ENCODE measurements at regions not wholly inside any gene's neighbourhood (a gene's known extent, or its start where the extent isn't known, plus 50 kb on each side); places are given as distances from the start of the nearest gene placed in this dataset.
"Not testable (repeated sequence)": the region's sequence is repeated elsewhere in the genome, so short reads cannot be mapped to it uniquely, and the experiment has no call there.

DNA sequence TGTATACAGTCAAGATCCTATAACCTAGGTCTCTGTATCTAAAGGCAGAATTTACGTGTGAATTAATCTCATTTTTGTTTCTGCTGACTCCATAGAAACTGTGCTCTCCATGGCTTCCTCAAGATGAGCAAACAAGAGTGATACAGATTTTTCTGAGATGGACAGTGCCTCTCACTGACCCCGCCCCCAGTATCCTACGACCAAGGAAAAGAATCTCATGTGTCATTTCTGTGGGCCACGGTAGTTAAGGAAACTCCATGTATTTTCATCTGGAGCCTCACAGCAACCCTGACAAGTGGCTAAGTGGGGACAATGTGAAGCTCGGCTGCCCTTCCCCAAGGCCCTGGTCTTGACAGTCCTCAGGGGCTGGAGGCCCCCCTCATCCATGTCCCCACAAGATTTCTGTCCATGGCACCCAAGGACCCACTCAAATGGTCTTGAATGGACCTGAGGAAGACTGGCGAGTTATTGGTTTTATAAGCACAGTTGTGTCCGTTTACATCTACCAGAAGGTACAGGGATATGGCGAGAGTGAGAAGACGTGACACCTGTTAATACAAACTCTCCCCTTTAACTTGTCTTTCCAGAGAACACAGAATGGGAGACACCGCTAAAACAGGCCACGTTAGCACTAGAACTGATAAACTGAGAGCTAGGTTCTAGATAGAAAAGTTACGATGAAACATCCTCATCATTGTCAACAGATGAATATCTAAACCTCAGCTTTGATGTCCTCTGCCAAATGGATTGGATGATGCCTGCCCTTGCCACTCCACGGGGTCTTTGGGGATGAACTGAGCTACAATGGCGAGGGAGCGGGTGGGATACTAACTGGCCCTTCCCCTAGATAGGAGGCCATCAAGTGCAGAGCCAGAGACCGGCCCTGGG is 108.4 kb upstream of the EGLN3 start:
- no peak for DNase-seq

DNA sequence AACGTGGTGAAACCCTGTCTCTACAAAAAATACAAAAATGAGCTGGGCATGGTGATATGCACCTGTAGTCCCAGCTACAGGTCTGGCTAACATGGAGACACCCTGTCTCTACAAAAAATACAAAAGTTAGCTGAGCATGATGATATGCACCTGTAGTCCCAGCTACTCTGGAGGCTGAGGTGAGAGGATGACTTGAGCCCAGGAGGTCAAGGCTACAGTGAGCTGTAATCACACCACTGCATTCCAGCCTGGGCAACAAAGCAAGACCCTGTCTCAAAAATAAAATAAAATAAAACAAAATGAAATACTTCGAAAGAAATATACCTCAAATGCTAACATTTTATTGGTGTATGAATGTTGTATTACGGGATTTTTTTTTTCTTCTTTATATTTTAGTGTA is 107.6 kb upstream of the EGLN3 start:
- no peak for DNase-seq

DNA sequence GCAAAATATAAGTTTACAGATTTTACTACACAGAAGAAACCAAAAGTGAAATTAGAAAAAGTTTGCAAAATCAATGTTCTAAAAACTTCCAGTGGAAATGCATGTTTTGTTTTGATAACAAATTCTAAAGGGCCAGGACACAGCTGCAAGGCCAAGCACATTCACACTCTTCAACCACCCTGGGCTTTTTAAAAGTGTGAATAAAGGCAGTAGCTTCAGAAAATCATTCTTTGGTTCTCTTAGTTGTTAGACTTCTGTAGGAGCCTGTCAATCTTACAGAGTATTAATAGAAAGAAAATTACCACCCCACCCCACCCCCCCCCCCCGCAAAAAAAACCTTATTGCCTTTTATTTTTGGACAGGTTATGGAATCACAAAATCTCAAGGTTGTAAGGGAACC is 105.2 kb upstream of the EGLN3 start:
- no peak for DNase-seq

DNA sequence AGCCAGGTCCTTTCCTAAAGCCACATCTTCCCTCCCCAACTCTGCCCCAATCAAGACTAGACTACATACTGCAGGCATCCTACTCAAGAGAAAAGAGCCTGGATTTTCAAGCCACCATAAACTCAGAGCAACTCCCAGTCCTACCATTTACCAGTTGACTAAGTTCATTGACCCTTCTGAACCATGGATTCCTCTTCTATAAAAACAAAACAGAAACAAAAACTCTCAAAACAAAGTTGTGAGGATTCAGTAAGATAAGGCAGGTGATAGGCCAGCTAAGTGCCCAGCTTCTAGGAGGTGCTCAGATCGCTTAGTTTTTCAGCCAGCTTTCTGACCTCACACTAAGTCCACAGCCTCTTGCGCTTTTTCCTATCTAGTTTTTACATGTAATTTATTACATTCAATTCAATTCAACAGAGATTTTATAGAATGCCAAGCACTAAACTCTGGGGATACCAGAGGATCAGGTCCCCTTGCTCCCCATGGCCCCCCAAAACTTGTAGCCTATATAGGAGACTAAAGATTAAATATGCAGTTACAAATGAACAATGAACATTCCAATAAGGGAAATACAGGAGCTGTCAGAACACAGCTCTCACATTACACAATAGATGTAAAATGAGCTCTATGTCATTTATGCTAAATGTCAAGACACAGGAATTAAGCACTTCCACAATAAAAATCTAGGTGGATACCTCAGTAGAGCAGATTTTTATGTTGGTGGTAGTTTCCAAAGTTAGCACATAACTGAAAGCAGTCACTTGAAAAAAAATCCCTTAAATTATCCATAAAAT is 104.5 kb upstream of the EGLN3 start:
- no peak for DNase-seq

DNA sequence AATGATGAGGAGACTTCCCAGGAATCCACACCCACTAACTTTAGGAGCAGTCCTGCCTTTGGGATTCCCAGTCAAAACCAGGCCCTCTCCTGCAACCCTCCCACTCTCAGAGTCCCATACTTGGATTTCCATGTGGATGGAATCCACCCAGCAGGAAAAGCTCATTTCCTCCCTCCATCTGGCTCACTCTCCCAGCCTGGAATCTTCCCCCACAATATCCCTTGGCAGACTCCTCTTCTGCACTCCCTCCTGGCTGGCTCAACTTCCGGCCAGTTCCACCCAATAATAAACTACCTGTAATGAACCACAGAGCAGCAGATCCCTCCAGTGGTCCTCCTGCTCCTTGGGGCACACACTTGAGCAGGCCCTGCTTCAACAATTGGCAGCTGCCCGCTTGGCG is 102.8 kb upstream of the EGLN3 start:
- DNase-seq, result no peak

DNA sequence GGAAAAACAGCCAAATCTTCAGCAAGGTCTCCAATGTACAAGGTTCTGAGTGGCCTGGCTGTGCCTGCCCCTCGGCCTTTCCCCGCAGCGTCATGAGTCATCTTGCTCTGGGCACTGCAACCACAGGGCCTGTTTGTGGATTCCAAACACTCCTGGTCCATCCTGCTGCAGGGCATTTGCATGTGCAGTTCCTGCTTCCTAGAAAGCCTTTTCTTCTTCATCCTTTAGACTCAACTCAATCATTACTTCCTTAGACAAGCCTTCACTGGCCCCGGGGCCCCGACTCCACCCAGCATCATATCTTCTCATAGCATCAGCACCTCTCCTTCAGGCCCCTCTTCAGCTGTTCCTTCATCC is 101.8 kb upstream of the EGLN3 start:
- DNase-seq, result no peak

DNA sequence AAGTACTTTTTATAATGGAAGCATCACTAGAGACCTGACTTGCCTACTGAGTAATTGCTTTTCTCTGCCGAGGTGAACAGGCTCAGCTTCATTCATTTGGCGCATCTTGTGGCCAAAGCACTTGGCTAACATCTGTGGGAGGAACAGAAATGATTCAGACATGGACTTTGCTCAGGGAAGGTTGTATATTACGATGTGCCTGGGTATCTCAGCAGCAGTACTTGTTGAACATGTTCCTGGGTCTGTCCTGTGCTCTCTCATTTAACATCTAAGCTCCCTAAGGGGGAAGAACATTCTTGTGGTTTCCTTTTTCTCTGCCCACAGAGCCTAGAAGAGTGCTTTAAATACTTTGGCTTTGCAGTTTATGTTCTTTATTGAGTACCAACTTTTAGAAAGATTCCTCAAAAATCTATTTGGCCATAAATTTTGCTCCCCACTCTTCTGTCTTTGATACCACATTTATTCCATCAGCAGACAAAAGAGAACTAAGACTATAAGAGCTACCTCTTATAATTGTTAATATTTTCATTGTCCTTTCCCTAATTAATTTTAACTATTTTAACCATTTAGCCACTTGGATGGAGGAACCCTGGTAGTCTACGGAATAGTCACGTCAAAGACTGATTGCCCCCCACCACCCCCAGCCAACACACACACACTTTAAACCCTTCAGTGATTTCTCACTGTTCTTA is 101.2 kb upstream of the EGLN3 start:
- no peak for DNase-seq

DNA sequence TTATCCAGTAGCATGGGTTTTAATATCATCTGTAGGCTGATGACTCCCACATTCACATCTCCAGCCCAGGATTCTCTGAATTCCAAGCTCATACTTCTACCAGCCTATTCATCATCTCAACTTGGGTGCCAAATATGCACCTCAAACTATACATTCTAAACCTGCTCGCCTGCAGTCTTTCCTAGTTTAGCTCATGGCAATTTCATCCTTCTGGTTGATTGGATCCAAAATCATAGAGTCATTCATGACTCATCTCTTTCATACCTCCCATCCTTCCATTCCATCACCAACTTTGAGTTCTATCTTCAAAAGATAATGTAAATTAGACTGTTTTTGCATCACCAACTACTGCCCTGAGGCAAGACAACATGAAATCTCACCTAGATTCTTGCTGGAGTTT is 99.7 kb upstream of the EGLN3 start:
- no peak for DNase-seq

DNA sequence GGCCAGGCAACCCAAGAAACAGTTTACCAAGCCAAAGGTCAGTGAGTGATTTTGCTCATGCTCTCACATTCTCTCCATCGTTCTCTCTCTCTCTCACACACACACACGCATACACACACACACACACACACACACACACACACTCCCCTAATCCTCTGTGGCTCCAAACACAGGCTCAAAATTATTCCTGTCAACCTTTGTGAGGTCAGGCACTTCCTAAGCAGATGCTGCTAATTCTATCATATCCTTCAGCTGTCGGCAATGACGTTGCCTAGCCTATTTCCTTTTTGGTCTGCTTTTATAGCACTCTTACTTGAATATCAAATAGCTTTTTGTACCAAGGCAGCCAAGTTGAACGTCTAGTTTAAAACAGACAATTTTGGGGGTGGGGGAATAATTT is 98.9 kb upstream of the EGLN3 start:
- DNase-seq, result no peak

DNA sequence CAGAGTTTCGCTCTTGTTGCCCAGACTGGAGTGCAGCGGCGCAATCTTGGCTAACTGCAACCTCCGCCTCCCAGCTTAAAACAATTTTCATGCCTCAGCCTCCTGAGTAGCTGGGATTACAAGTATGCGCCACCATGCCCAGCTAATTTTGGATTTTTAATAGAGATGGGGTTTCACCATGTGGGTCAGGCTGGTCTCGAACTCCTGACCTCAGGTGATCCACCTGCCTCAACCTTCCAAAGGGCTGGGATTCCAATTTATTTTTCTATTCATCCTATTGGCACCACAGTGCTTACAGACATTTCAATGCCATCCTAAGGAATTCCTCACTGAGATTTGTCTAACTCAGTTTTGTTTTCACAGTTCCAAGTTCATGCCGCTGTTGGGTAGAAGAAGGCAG is 98.3 kb upstream of the EGLN3 start:
- not testable (repeated sequence) for DNase-seq

DNA sequence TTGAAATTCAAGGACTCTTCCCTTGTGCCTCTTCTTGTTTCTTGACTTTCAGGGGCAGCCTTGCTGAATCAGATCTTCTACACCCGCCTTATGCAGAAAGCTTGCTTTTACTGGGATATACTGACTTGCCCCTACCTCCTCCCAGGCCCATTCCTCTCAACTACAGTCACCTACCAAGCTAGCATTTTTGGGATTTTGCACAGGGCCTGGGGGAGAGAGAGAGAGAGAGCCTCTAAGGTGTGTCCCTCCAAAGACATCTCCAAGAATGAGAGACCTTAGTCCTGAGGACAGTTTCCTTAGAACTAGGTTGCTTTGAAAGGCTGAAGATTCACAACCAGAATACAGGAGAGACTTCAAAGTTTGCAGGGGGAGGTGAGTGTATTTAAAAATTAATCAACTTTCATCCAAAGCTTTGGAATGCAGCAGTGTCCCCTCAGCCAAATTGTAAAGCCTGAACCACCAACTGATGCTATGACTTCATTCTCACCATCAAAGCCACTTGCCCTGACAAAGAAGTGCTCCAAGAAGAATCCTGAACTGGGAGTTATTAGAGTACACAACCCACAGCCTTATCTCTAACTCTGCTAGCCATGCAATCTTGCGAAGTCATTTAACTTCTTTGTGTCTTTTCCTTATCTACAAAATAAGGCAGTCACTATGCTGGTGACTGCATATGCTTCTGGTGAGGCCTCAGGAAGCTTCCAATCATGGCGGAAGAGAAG is 96.1 kb upstream of the EGLN3 start:
- no peak for DNase-seq

DNA sequence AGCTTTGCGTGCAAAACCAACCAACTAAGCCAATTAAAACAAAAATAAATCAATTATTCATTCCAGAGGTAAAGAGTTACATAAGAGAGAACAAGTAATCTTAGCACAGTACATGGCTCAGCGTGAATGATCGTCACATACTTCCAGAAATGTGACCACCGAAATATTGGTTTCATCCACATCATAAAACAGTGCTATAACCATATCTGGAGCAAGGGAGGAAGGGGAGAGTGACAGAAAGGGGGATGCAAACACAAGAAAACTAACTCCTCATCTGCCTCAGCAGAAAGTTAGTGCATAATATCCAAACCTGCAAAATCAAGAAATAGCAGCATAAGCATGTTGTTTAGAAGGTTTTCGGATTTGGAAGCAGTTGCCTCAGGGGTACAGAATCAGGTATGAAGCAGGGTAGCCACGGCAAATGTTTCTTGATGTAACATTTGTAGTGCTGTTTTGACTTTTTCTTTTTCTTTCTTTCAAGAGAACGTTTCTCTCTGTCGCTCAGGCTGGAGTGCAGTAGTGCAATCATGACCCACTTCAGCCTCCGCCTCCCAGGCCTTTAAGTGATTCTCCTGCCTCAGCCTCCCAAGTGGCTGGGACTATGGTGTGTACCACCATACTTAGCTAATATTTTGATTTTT is 93.9 kb upstream of the EGLN3 start:
- DNase-seq, result no peak

DNA sequence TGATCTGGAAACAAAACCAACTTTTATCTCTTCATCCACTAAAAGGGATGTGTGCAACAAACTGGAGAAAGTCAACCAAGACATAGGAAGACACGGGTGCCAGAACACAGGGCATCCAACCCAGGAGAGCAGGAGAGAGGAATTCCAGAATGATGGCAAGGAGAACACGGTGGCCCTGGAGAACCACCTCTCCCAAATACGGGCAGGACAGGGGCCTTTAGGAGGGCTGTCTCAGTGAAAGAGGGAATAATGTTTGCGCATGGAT is 93.4 kb upstream of the EGLN3 start:
- DNase-seq, result no peak

DNA sequence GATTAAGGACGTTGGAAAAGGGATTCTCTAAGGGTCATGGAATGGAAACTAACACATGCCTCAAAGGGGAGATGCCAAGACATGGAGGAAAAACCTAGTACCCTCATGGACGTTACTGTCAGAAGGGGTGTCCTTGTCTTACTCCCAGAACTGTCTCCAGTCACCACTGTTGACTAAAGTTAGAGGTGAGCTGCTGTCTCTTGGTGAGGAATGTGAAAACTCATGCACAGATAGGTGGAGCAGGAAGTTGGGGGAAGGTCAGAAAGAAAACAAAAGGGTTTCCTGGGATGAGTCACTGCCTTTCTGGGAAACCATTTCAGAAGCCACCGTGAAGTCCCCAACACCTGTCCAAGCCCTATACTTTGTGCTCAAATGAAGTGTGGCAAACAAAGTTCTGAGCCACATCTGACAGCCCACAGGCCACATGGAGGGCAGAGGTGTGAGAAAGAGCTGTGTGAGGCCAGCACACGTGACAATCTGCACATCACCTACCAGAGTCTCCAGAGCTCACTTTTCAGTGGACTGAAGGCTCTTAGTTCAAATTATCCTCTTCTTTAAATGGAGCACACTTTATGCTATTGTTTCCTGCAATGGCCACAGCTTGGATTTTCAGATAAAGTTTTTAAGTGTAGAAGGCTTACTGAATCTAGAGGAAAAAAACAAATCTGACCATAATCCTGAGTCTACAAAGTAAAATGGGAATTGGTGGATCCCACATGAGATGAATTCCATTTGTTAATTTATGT is 92.9 kb upstream of the EGLN3 start:
- DNase-seq, result no peak

DNA sequence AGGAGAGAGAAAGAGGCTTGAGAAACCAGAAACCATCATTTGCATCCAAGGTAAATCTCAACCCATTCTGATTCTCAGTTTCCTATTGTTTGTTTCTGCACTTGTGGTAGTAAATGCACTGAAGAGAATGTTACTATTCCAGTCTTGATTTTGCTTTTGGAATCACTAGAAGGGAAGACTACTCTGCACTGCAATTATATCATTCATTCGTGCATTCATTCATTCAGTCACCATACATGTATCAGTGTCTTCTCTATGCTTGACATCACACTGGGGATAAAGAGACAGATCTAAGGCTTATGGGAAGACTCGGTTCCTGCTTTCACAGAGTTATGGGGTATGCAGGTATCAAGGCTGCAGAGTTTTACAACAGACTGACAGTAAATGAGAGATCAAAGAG is 90.3 kb upstream of the EGLN3 start:
- DNase-seq, result no peak

DNA sequence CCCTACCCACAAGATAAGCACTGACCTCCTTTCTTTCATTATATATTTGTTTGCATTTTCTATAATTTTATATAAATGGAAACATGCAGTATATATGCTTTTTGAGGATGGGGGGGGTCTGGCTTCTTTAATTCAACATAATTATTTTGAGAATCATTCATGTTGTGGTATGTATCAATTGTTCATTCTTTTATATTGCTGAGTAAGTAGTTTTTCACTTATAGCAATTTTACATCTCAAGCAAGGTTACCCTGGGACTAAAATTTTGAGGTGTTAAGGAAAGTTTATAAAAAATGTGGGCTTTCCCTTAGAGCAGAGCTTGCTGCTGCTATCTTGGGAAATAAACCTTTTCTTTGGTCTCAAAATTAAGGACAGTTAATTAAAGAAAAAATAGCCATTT is 89.9 kb upstream of the EGLN3 start:
- no peak for DNase-seq

DNA sequence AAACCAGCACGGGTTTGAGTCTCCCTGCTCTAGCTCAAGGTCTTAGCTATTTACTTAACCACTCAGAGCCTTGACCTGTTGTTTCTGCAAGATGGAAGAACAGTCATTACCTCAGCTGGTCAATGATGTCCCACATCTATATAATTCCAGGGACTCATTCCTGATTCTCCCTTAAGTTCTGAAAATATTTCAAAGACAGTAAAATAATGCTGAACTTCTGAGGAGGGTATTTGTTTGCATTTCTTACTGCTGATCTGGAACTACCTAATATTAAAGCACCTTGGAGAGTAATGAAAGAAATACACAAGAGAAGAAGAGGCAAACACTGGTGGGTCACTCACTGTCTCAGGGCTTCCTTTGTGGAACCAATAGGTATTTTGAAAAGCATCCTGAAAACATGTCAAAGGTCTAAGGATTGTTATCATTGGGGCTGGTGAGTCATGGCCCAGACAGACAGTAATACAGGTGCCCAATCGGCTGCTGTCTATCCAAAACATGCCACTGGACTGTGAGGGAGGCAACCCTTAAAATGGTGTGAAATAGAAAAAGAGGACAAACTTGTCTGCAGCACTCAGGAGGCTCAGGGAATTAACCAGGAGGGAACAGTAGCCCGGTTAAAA is 88.7 kb upstream of the EGLN3 start:
- DNase-seq, result no peak

DNA sequence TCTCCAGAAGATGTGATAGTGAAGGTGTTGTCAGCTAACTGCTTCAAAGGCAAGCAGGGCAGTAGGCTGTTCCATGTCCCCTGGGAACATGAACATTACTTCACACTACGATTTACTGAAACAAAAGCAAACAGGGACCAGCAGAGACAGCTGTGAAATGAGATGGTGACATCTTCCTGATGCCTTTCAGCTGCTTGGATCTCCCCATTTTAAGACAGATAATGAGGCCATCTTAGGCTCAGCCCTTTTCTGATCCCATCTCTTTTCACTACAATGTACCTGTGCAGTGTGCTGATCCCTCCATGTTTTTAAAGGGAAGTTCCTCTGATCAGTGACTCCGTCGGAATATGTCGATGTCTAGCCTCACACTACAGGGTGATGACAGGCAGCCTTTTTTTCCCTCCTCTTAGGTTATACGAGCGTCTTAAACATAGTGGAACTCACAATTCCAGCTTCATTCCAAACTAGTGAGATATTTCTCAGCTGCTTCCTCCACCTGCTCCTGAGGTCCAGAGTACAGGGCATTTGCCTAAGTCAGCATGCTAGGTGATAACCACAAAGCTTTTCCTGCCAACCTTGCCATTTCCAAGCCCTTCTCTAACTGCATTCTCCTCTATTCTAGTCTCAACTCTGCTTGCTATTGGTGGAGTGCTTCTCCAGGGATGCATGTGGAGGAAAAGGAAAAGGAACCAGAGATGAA is 87.6 kb upstream of the EGLN3 start:
- no peak for DNase-seq

DNA sequence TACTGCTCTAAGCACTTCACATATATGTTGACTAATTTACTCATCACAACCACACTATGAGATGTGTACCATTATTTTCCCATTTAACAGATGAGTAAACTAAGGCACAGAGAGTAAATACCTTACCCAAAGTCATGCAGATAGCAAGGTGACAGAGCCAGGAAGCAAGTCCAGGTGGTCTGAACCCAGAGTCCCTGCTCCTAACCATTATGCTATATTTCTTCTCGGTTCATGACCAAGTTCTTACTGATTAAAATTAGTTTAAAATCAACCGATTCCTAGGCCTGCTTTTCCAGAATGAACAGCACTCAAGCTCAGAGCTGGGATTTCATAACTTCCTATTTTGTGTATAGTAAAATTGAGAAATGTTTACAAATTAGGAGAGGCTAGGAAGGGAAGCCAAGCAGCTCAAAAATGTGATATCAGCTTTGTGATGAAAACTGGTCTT is 85.5 kb upstream of the EGLN3 start:
- no peak for DNase-seq

DNA sequence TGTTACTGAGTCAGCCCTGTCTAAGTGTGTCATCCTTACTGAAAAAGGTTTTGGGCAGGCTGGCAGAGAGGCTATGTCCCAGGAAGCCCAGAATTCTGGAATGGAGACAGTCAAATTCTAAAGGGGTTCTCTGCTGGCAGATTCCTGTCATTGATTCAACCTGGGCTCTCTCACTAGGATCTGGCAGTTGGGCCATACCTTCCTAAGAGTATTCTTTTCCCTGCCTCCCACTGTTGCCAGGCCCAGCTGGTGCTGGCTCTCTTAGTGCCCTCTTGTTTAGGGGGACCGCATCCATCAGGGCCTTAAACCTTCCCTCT is 85.0 kb upstream of the EGLN3 start:
- DNase-seq, result no peak

Data from NCI-H774 (cell line).